CD14-positive monocyte (primary cell): ENCODE measurements at regions not wholly inside any gene's neighbourhood (a gene's known extent, or its start where the extent isn't known, plus 50 kb on each side); places are given as distances from the start of the nearest gene placed in this dataset.

Source experiments
- DNase-seq, 3 donors: peaks; one replicate each; pipeline ENCODE4 v3.0.0-alpha.2; 2011 to 2022
- H2AFZ ChIP-seq: 2 replicates; pipeline ENCODE4 v1.6.0; 2012; ENCODE audit warnings: mild to moderate bottlenecking, low read depth, low read length, inconsistent platforms; ENCODE audit not compliant: insufficient read depth, poor library complexity, severe bottlenecking
- H3K27ac ChIP-seq, 2 donors: 1 replicate in 1 of 2; 2 replicates in 1 of 2; pipeline ENCODE4 v1.5.1; 2012 to 2013; ENCODE audit warnings: low read length in 2 of 2, control low read depth in 1 of 2, inconsistent platforms in 1 of 2, low read depth in 1 of 2, mild to moderate bottlenecking in 1 of 2
- H3K27me3 ChIP-seq, 2 donors: one replicate each; pipeline versions ENCODE4 v1.6.0 to v1.6.1; 2011 to 2013; ENCODE audit warnings: low read length in 2 of 2; ENCODE audit not compliant: control insufficient read depth in 2 of 2, insufficient read depth in 2 of 2
- H3K36me3 ChIP-seq, 2 donors: replicated peaks in 1 of 2; 1 replicate in 1 of 2; 2 replicates in 1 of 2; pipeline versions ENCODE4 v1.5.1 to v1.6.1; 2012 to 2013; ENCODE audit warnings: low read length in 2 of 2, control low read depth in 1 of 2, inconsistent platforms in 1 of 2, mild to moderate bottlenecking in 1 of 2; ENCODE audit not compliant: insufficient read depth in 2 of 2, control insufficient read depth in 1 of 2
- H3K4me1 ChIP-seq, 2 donors: 1 replicate in 1 of 2; 2 replicates in 1 of 2; pipeline versions ENCODE4 v1.5.1 to v1.6.1; 2012 to 2013; ENCODE audit warnings: low read length in 2 of 2, control low read depth in 1 of 2, inconsistent platforms in 1 of 2, mild to moderate bottlenecking in 1 of 2, moderate library complexity in 1 of 2; ENCODE audit not compliant: insufficient read depth in 2 of 2, control insufficient read depth in 1 of 2
- H3K4me2 ChIP-seq: replicated peaks from 2 replicates; pipeline ENCODE3; 2012; ENCODE audit warnings: low read length, moderate library complexity, mild to moderate bottlenecking; ENCODE audit not compliant: poor library complexity, severe bottlenecking; ENCODE audit errors: extremely low read depth
- H3K4me3 ChIP-seq, 3 experiments: fragments of 200-600 bp in 1 of 3; sonication (generic) in 1 of 3; replicated peaks in 1 of 3; 1 replicate in 2 of 3; 2 replicates in 1 of 3; pipeline ENCODE4 v1.5.1; 2011 to 2013; ENCODE audit warnings: low read length in 3 of 3, mild to moderate bottlenecking in 3 of 3, control low read depth in 2 of 3, low read depth in 2 of 3, inconsistent platforms in 1 of 3, moderate library complexity in 1 of 3
- H3K79me2 ChIP-seq: 2 replicates; pipeline ENCODE4 v1.6.0; 2012; ENCODE audit warnings: mild to moderate bottlenecking, control low read depth, inconsistent platforms, low read length, moderate library complexity; ENCODE audit not compliant: insufficient read depth
- H3K9ac ChIP-seq: 2 replicates; pipeline ENCODE4 v1.6.0; 2017; ENCODE audit warnings: low read length, mild to moderate bottlenecking; ENCODE audit not compliant: insufficient read depth, poor library complexity, severe bottlenecking
- H3K9me3 ChIP-seq, 2 donors: replicated peaks in 1 of 2; 1 replicate in 1 of 2; 2 replicates in 1 of 2; pipeline versions ENCODE4 v1.5.1 to v1.6.1; 2012 to 2013; ENCODE audit warnings: low read length in 2 of 2, control low read depth in 1 of 2; ENCODE audit not compliant: control insufficient read depth in 1 of 2, insufficient read depth in 1 of 2
- H4K20me1 ChIP-seq: 2 replicates; pipeline ENCODE4 v1.6.0; 2012; ENCODE audit warnings: mild to moderate bottlenecking, low read length, control low read depth, moderate library complexity; ENCODE audit not compliant: insufficient read depth
- H3K27ac Mint-ChIP-seq, 7 donors: one replicate each; pipeline ENCODE4 v1.8.0; 2020; ENCODE audit warnings: mild to moderate bottlenecking in 7 of 7, mixed read lengths in 7 of 7, moderate library complexity in 6 of 7, inconsistent platforms in 2 of 7
- H3K27me3 Mint-ChIP-seq, 3 donors: one replicate each; pipeline ENCODE4 v1.8.0; 2021 to 2022; ENCODE audit warnings: low read depth in 3 of 3, mild to moderate bottlenecking in 3 of 3, mixed read lengths in 3 of 3, moderate library complexity in 3 of 3, inconsistent platforms in 1 of 3
- H3K36me3 Mint-ChIP-seq, 2 donors: one replicate each; pipeline ENCODE4 v1.8.0; 2020; ENCODE audit warnings: mixed read lengths in 2 of 2, inconsistent platforms in 1 of 2, mild to moderate bottlenecking in 1 of 2
- H3K4me1 Mint-ChIP-seq: one replicate; pipeline ENCODE4 v1.8.0; 2020; ENCODE audit warnings: mild to moderate bottlenecking, mixed read lengths
- H3K4me3 Mint-ChIP-seq, 2 donors: one replicate each; pipeline ENCODE4 v1.8.0; 2020; ENCODE audit warnings: mild to moderate bottlenecking in 2 of 2, mixed read lengths in 2 of 2, moderate library complexity in 1 of 2
- H3K9me3 Mint-ChIP-seq, 7 donors: one replicate each; pipeline ENCODE4 v1.8.0; 2020 to 2022; ENCODE audit warnings: mixed read lengths in 7 of 7, mild to moderate bottlenecking in 6 of 7, moderate library complexity in 6 of 7, inconsistent platforms in 2 of 7
- CTCF ChIP-seq: fragments of 200-600 bp; IDR thresholded peaks from one replicate; pipeline ENCODE4 v1.8.0; 2022; ENCODE audit warnings: antibody characterized with exemption, mild to moderate bottlenecking
- WGBS: methylation state at CpG from one replicate; pipeline ENCODE4 v1.1.5; 2013; ENCODE audit warnings: missing lambda C conversion rate; ENCODE audit not compliant: insufficient coverage; 5-methylcytosine and 5-hydroxymethylcytosine counted together
- intact Hi-C, 2 donors: fragments of 100-400 bp; cut with micrococcal nuclease; formaldehyde crosslinking; loops; one replicate each; pipeline versions ENCODE4 v1.15.0 to v1.15.1; 2023

GRCh38 chr5:33227746-33228145 lies 213.0 kb upstream of the TARS1 start:
- Histone ChIP-seq H3K4me1 (no peaks in the 10 kb centered on the region), H3K27ac (no peak overlapping the region), H3K4me2 (no peak overlapping the region), H3K27me3 (no peaks in the 10 kb centered on the region), H3K9ac (no peak overlapping the region), H3K79me2 (no peaks in the 10 kb centered on the region), H3K4me3 (no peak overlapping the region), H3K36me3 (no peaks in the 10 kb centered on the region), H4K20me1 (no peaks in the 10 kb centered on the region), H2AFZ (no peak overlapping the region), H3K9me3 (no peaks in the 10 kb centered on the region)
- Mint-ChIP-seq H3K4me3 (no peak overlapping the region), H3K36me3 (no peaks in the 10 kb centered on the region), H3K27me3 (peaks cover 0 to 10% (median 0%) of the 10 kb centered on the region in 3 donors), H3K4me1 (peaks cover 7% of the 10 kb centered on the region), H3K9me3 (peaks cover 0 to 5% (median 2%) of the 10 kb centered on the region in 7 donors), H3K27ac (no peak overlapping the region)
- TF ChIP-seq CTCF: no peak
- intact Hi-C loops: no loop called here
- DNase-seq: no peak
- no CpG with 5 or more reads among the region's 2 CpGs for WGBS

- H3K27me3 Mint-ChIP-seq: peaks cover 0 to 11% (median 0%) of the 10 kb centered on the region in 3 donors
- Histone ChIP-seq H3K9ac (no peak overlapping the region), H3K27me3 (no peaks in the 10 kb centered on the region), H2AFZ (no peak overlapping the region), H3K36me3 (no peaks in the 10 kb centered on the region), H3K4me3 (no peak overlapping the region), H3K4me2 (no peak overlapping the region), H3K4me1 (no peaks in the 10 kb centered on the region), H3K79me2 (no peaks in the 10 kb centered on the region), H4K20me1 (no peaks in the 10 kb centered on the region), H3K27ac (no peak overlapping the region), H3K9me3 (no peaks in the 10 kb centered on the region)
- no peak for TF ChIP-seq CTCF
- WGBS: no CpG with 5 or more reads among the region's 3 CpGs
- H3K36me3 Mint-ChIP-seq: no peaks in the 10 kb centered on the region
- no peak overlapping the region for H3K27ac Mint-ChIP-seq
- peaks cover 7% of the 10 kb centered on the region for H3K4me1 Mint-ChIP-seq
- H3K9me3 Mint-ChIP-seq: peaks cover 0 to 5% (median 2%) of the 10 kb centered on the region in 7 donors
- no peak overlapping the region for H3K4me3 Mint-ChIP-seq
- no peak for DNase-seq
- intact Hi-C loops: no loop called here
Observed at GRCh38 chr5:33228149-33228548, 212.6 kb upstream of the TARS1 start.
